Endothelial cell of umbilical vein (primary cell): ENCODE measurements at regions not wholly inside any gene's neighbourhood (a gene's known extent, or its start where the extent isn't known, plus 50 kb on each side); places are given as distances from the start of the nearest gene placed in this dataset.

Source experiments
- BruUV-seq: library from RNA; stranded (reverse); fragments of 400-500 nt; replicated peaks from 2 replicates; lab custom pipeline; 2021; lab: Mats Ljungman, UMichigan
- CTCF ChIA-PET: fragments of 300-600, 350-600 bp; sonication (Branson Sonifier 250); formaldehyde crosslinking; loops from one replicate; lab custom pipeline; 2021; ENCODE audit warnings: antibody characterized with exemption, inconsistent platforms; lab: Charles Lee
- POLR2A ChIA-PET: fragments of 300-600, 350-600 bp; sonication (Branson Sonifier 250); formaldehyde crosslinking; loops from one replicate; lab custom pipeline; 2021; ENCODE audit warnings: antibody characterized with exemption, inconsistent platforms; lab: Charles Lee
- DNase-seq: peaks from one replicate; pipeline ENCODE4 v3.0.0-alpha.2; 2011; ENCODE audit warnings: low read depth, low spot score
- FAIRE-seq: peaks from 2 replicates; lab custom pipeline; 2011; peaks lifted over from hg19 to GRCh38; lab: Jason Lieb, UNC
- H2AFZ ChIP-seq: 2 replicates; pipeline ENCODE4 v1.6.0; 2012; ENCODE audit warnings: low read depth, low read length, control low read depth, inconsistent platforms
- H3K27ac ChIP-seq: 2 replicates; pipeline ENCODE4 v1.5.1; 2011; ENCODE audit warnings: low read depth, mild to moderate bottlenecking, control low read depth, low read length, moderate library complexity; ENCODE audit not compliant: insufficient read depth
- H3K27me3 ChIP-seq, 2 experiments: 2 replicates each; pipeline versions ENCODE4 v1.6.0 to v1.6.1; 2011; ENCODE audit warnings: low read length in 2 of 2, mixed read lengths in 1 of 2; ENCODE audit not compliant: control insufficient read depth in 2 of 2, insufficient read depth in 2 of 2
- H3K36me3 ChIP-seq, 2 experiments: 2 replicates in 1 of 2; 3 replicates in 1 of 2; pipeline ENCODE4 v1.5.1; 2011; ENCODE audit warnings: low read length in 2 of 2, mild to moderate bottlenecking in 1 of 2, moderate library complexity in 1 of 2; ENCODE audit not compliant: control insufficient read depth in 2 of 2, insufficient read depth in 2 of 2; ENCODE audit errors: extremely low read depth in 1 of 2
- H3K4me1 ChIP-seq: 3 replicates; pipeline ENCODE4 v1.5.1; 2011; ENCODE audit warnings: mild to moderate bottlenecking, low read length; ENCODE audit not compliant: control insufficient read depth, insufficient read depth; ENCODE audit errors: extremely low read depth
- H3K4me2 ChIP-seq: 2 replicates; pipeline ENCODE4 v1.6.1; 2011; ENCODE audit warnings: low read length, control low read depth, mixed read lengths; ENCODE audit not compliant: insufficient read depth
- H3K4me3 ChIP-seq, 3 experiments: fragments of 200-600 bp in 1 of 3; sonication (generic), shearing (Covaris generic) in 1 of 3; replicated peaks in 1 of 3; 2 replicates each; pipeline ENCODE4 v1.5.1; 2011 to 2016; ENCODE audit warnings: control low read depth in 3 of 3, low read length in 3 of 3, mild to moderate bottlenecking in 2 of 3, inconsistent platforms in 1 of 3, low read depth in 1 of 3, moderate library complexity in 1 of 3; ENCODE audit not compliant: insufficient read depth in 1 of 3
- H3K79me2 ChIP-seq: 2 replicates; pipeline ENCODE4 v1.6.0; 2012; ENCODE audit warnings: low read length, inconsistent platforms; ENCODE audit not compliant: control insufficient read depth, insufficient read depth
- H3K9ac ChIP-seq: replicated peaks from 2 replicates; pipeline ENCODE3; 2011; ENCODE audit warnings: low read length, control low read depth; ENCODE audit not compliant: insufficient read depth; ENCODE audit errors: extremely low read depth
- H3K9me1 ChIP-seq: replicated peaks from 3 replicates; pipeline ENCODE4 v1.6.0; 2011; ENCODE audit warnings: mild to moderate bottlenecking, low read length; ENCODE audit not compliant: control insufficient read depth, insufficient read depth; ENCODE audit errors: extremely low read depth
- H3K9me3 ChIP-seq: replicated peaks from 2 replicates; pipeline ENCODE4 v1.5.1; 2012; ENCODE audit warnings: low read length, inconsistent platforms; ENCODE audit not compliant: control insufficient read depth, insufficient read depth
- H4K20me1 ChIP-seq: replicated peaks from 2 replicates; pipeline ENCODE3; 2011; ENCODE audit warnings: mild to moderate bottlenecking, low read length; ENCODE audit not compliant: control insufficient read depth, insufficient read depth; ENCODE audit errors: extremely low read depth
- EZH2 ChIP-seq: IDR thresholded peaks from 2 replicates; pipeline ENCODE4 v1.6.1; 2012; ENCODE audit warnings: borderline replicate concordance, low read depth, mild to moderate bottlenecking, moderate library complexity, low read length, inconsistent platforms; ENCODE audit not compliant: severe bottlenecking
- FOS ChIP-seq: IDR thresholded peaks from 2 replicates; pipeline ENCODE4 v1.6.1; 2011; ENCODE audit warnings: mild to moderate bottlenecking, low read length, moderate library complexity, borderline replicate concordance; ENCODE audit not compliant: insufficient read depth
- GATA2 ChIP-seq: IDR thresholded peaks from 2 replicates; pipeline ENCODE4 v1.7.0; 2011; ENCODE audit warnings: low read depth, mild to moderate bottlenecking, moderate library complexity, mixed read lengths, low read length; ENCODE audit not compliant: insufficient read length, insufficient read depth
- JUN ChIP-seq: IDR thresholded peaks from 2 replicates; pipeline ENCODE4 v1.6.1; 2011; ENCODE audit warnings: borderline replicate concordance, low read depth; ENCODE audit not compliant: insufficient read length, insufficient read depth
- MYC ChIP-seq: IDR thresholded peaks from one replicate; pipeline ENCODE4 v1.6.1; 2011; ENCODE audit warnings: mild to moderate bottlenecking, low read depth, low read length
- POLR2A ChIP-seq: IDR thresholded peaks from 2 replicates; pipeline ENCODE4 v1.6.1; 2012; ENCODE audit warnings: low read depth, mild to moderate bottlenecking, control low read depth, low read length
- POLR2AphosphoS5 ChIP-seq: IDR thresholded peaks from 2 replicates; pipeline ENCODE4 v1.6.1; 2012; ENCODE audit warnings: low read depth, mild to moderate bottlenecking, control low read depth, low read length, moderate library complexity; ENCODE audit not compliant: insufficient read depth
- dilution Hi-C: fragments of 300-500 bp; cut with MboI; formaldehyde crosslinking; loops from one replicate; pipeline ENCODE4 v1.15.0; 2019; ENCODE audit warnings: low sequenced_read_pairs; ENCODE audit not compliant: extremely low pct_ligation_motif_present
- intact Hi-C: fragments of 100-400 bp; cut with micrococcal nuclease; formaldehyde crosslinking; loops from one replicate; pipeline ENCODE4 v1.10.0; 2022
- TF ChIP-seq, protein P1 (sequence below): IDR thresholded peaks from 2 replicates; pipeline ENCODE4 v1.6.1; 2011; ENCODE audit not compliant: insufficient read depth, insufficient read length
- TF ChIP-seq, protein P2 (sequence below), 2 donors: IDR thresholded peaks; 1 replicate in 1 of 2; 2 replicates in 1 of 2; pipeline ENCODE4 v1.5.1; 2011; ENCODE audit warnings: low read length in 2 of 2, mild to moderate bottlenecking in 2 of 2, moderate library complexity in 2 of 2, control low read depth in 1 of 2, inconsistent platforms in 1 of 2, low read depth in 1 of 2; ENCODE audit not compliant: insufficient read depth in 1 of 2; ENCODE audit errors: extremely low read depth in 1 of 2

GRCh38 chr18:56269958-56270357 is 368.4 kb downstream of the TXNL1 start:
- FAIRE-seq (no peak), DNase-seq (no peak)
- Histone ChIP-seq H2AFZ (no peak overlapping the region), H3K4me2 (no peak overlapping the region), H3K27ac (no peak overlapping the region), H4K20me1 (no peaks in the 10 kb centered on the region), H3K9ac (no peak overlapping the region), H3K9me1 (no peaks in the 10 kb centered on the region), H3K27me3 (peaks cover 2 to 4% of the 10 kb centered on the region in 2 experiments), H3K79me2 (no peaks in the 10 kb centered on the region), H3K4me3 (no peak overlapping the region), H3K9me3 (no peaks in the 10 kb centered on the region), H3K4me1 (no peaks in the 10 kb centered on the region), H3K36me3 (no peaks in the 10 kb centered on the region)
- intact Hi-C loops: no loop called here
- dilution Hi-C loops: no loop called here
- no TSS peak for BruUV-seq
- no peak for TF ChIP-seq GATA2
- ChIA-PET CTCF (no interaction called here), POLR2A (no interaction called here)

DNA sequence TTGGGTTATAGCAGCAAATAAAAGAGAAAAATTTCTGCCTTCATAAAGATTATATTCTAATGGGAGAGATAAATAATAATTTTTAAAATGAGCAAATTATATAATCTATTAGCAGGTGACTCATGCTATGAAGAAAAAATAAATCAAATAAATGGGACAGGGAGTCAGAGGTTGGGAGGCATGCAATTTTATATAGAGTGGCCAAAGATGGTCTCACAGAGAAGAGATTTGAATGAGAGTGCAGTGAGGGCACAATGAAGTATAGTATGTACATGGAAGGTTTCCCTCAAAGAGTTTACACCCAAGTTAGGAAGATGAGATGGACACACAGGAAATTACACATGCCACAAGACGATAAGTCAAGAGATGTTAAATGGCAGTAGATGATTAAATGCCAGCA is 369.4 kb downstream of the TXNL1 start:
- no TSS peak for BruUV-seq
- H3K27ac ChIP-seq: no peak overlapping the region
- TF ChIP-seq FOS (no peak), JUN (no peak), POLR2A (no peak), EZH2 (no peak), GATA2 (no peak), POLR2AphosphoS5 (no peak), MYC (no peak)
- TF ChIP-seq, protein P1, sequence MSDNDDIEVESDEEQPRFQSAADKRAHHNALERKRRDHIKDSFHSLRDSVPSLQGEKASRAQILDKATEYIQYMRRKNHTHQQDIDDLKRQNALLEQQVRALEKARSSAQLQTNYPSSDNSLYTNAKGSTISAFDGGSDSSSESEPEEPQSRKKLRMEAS: no peak
- TF ChIP-seq, protein P2, sequence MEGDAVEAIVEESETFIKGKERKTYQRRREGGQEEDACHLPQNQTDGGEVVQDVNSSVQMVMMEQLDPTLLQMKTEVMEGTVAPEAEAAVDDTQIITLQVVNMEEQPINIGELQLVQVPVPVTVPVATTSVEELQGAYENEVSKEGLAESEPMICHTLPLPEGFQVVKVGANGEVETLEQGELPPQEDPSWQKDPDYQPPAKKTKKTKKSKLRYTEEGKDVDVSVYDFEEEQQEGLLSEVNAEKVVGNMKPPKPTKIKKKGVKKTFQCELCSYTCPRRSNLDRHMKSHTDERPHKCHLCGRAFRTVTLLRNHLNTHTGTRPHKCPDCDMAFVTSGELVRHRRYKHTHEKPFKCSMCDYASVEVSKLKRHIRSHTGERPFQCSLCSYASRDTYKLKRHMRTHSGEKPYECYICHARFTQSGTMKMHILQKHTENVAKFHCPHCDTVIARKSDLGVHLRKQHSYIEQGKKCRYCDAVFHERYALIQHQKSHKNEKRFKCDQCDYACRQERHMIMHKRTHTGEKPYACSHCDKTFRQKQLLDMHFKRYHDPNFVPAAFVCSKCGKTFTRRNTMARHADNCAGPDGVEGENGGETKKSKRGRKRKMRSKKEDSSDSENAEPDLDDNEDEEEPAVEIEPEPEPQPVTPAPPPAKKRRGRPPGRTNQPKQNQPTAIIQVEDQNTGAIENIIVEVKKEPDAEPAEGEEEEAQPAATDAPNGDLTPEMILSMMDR (IDR thresholded peaks at IDR 0.05; ENCODE audit: extremely low read depth in 1 of 2, insufficient read depth in 1 of 2, low read depth in 1 of 2, low read length in 2 of 2): no peak
- H4K20me1 ChIP-seq: no peaks in the 10 kb centered on the region
- CTCF ChIA-PET: no interaction called here
- no peak overlapping the region for H3K9ac ChIP-seq
- no peak overlapping the region for H2AFZ ChIP-seq
- dilution Hi-C loops (no loop called here), intact Hi-C loops (no loop called here)
- no peaks in the 10 kb centered on the region for H3K79me2 ChIP-seq
- H3K4me2 ChIP-seq: no peak overlapping the region
- no peak for FAIRE-seq
- no peaks in the 10 kb centered on the region for H3K4me1 ChIP-seq
- POLR2A ChIA-PET: no interaction called here
- no peaks in the 10 kb centered on the region for H3K36me3 ChIP-seq
- no peak for DNase-seq
- H3K27me3 ChIP-seq: peaks cover 2 to 4% of the 10 kb centered on the region in 2 experiments
- H3K4me3 ChIP-seq: no peak overlapping the region
- no peaks in the 10 kb centered on the region for H3K9me3 ChIP-seq
- no peaks in the 10 kb centered on the region for H3K9me1 ChIP-seq
